ENCODE measurements at regions not wholly inside any gene's neighbourhood (a gene's known extent, or its start where the extent isn't known, plus 50 kb on each side); places are given as distances from the start of the nearest gene placed in this dataset.

GRCh38 chr13:97568850-97569249, 134.9 kb downstream of the RAP2A start:
- in situ Hi-C loops (cut with MboI) (no loop called here), intact Hi-C loops (cut with micrococcal nuclease; ENCODE audit: unreplicated experiment) (loop anchor here (5.0 kb wide), 1 partner anchor 132 kb away; no protein-coding TSS in a partner anchor)
- DNase-seq (ENCODE audit: low read depth, low spot score) (no peak), FAIRE-seq (no peak), ATAC-seq (no peak)
- 13% methylated on average over 1 of the region's 1 CpG for WGBS (ENCODE audit: insufficient coverage, insufficient replicate concordance, low lambda C conversion rate, missing lambda C conversion rate)
- Histone ChIP-seq H3K36me3 (ENCODE audit: control insufficient read depth in 2 of 2, insufficient read depth in 2 of 2, low read length in 1 of 2) (no peaks in the 10 kb centered on the region), H3K79me2 (ENCODE audit: control insufficient read depth, insufficient read depth, low read length) (no peaks in the 10 kb centered on the region), H3K9me3 (replicated peaks; ENCODE audit: control insufficient read depth, insufficient read depth, low read length) (no peaks in the 10 kb centered on the region), H3K9ac (ENCODE audit: control insufficient read depth, insufficient read depth, low read length) (no peak overlapping the region), H3K4me2 (ENCODE audit: control insufficient read depth, insufficient read depth) (no peak overlapping the region), H3K27me3 (replicated peaks in 1 of 2; ENCODE audit: control insufficient read depth in 2 of 2, insufficient read depth in 2 of 2, low read length in 1 of 2) (no peaks in the 10 kb centered on the region), H4K20me1 (ENCODE audit: control insufficient read depth, insufficient read depth) (no peaks in the 10 kb centered on the region), H3K27ac (ENCODE audit: control insufficient read depth, insufficient read depth) (no peak overlapping the region), H3K4me1 (ENCODE audit: control insufficient read depth, insufficient read depth, low read length) (no peaks in the 10 kb centered on the region), H3K4me3 (no peak overlapping the region), H2AFZ (ENCODE audit: control insufficient read depth, low read depth, low read length) (no peak overlapping the region)
- RAD21 ChIA-PET (ENCODE audit: unreplicated experiment) = interaction anchor here (1.1 to 1.9 kb wide), 2 partner anchors 133 to 136 kb away, joined by 6 to 10 read pairs; no protein-coding TSS in a partner anchor
- no peak for TF ChIP-seq NBN (IDR thresholded peaks at IDR 0.05)
- TF ChIP-seq NFXL1 (IDR thresholded peaks at IDR 0.05; ENCODE audit: borderline replicate concordance) = no peak
- POLR2A ChIA-PET = no interaction called here
- CTCF ChIA-PET = interaction anchor here (1.1 to 1.4 kb wide), 4 partner anchors 10 to 136 kb away, joined by 3 to 6 read pairs (median 4); no protein-coding TSS in a partner anchor
- SMC1A ChIA-PET (ENCODE audit: uncharacterized antibody, unreplicated experiment) = interaction anchor here (1.0 to 1.8 kb wide), 7 partner anchors 43 to 137 kb away, joined by 3 to 10 read pairs (median 4); no protein-coding TSS in a partner anchor
- BruUV-seq (replicated peaks) = no TSS peak

GRCh38 chr13:97569841-97570240, 135.9 kb downstream of the RAP2A start:
- H3K4me2 ChIP-seq (ENCODE audit: control insufficient read depth, insufficient read depth) = no peak overlapping the region
- ChIA-PET SMC1A (ENCODE audit: uncharacterized antibody, unreplicated experiment) (interaction anchor here (0.6 kb wide), 1 partner anchor 17 kb away, joined by 3 read pairs; no protein-coding TSS in a partner anchor), POLR2A (interaction anchor here (0.7 kb wide), 1 partner anchor 211 kb away, joined by 5 read pairs; no protein-coding TSS in a partner anchor), RAD21 (ENCODE audit: unreplicated experiment) (no interaction called here), CTCF (interaction anchor here (1.5 kb wide), 1 partner anchor 137 kb away, joined by 3 read pairs; no protein-coding TSS in a partner anchor)
- ATAC-seq = no peak
- H3K9me3 ChIP-seq (replicated peaks; ENCODE audit: control insufficient read depth, insufficient read depth, low read length) = no peaks in the 10 kb centered on the region
- no peak for FAIRE-seq
- H3K79me2 ChIP-seq (ENCODE audit: control insufficient read depth, insufficient read depth, low read length) = no peaks in the 10 kb centered on the region
- H3K36me3 ChIP-seq (ENCODE audit: control insufficient read depth in 2 of 2, insufficient read depth in 2 of 2, low read length in 1 of 2) = no peaks in the 10 kb centered on the region
- no peaks in the 10 kb centered on the region for H3K4me1 ChIP-seq (ENCODE audit: control insufficient read depth, insufficient read depth, low read length)
- H4K20me1 ChIP-seq (ENCODE audit: control insufficient read depth, insufficient read depth) = no peaks in the 10 kb centered on the region
- no peaks in the 10 kb centered on the region for H3K27me3 ChIP-seq (replicated peaks in 1 of 2; ENCODE audit: control insufficient read depth in 2 of 2, insufficient read depth in 2 of 2, low read length in 1 of 2)
- BruUV-seq (replicated peaks) = no TSS peak
- no peak overlapping the region for H2AFZ ChIP-seq (ENCODE audit: control insufficient read depth, low read depth, low read length)
- H3K4me3 ChIP-seq = no peak overlapping the region
- intact Hi-C loops (cut with micrococcal nuclease; ENCODE audit: unreplicated experiment) = loop anchor here (5.0 to 10.0 kb wide), 3 partner anchors 133 to 455 kb away; no protein-coding TSS in a partner anchor
- 79% methylated on average over 8 of the region's 8 CpGs for WGBS (ENCODE audit: insufficient coverage, insufficient replicate concordance, low lambda C conversion rate, missing lambda C conversion rate)
- H3K9ac ChIP-seq (ENCODE audit: control insufficient read depth, insufficient read depth, low read length) = no peak overlapping the region
- DNase-seq (ENCODE audit: low read depth, low spot score) = no peak
- H3K27ac ChIP-seq (ENCODE audit: control insufficient read depth, insufficient read depth) = no peak overlapping the region
- in situ Hi-C loops (cut with MboI) = no loop called here
- TF ChIP-seq NFYA (IDR thresholded peaks at IDR 0.05; ENCODE audit: borderline replicate concordance, low read depth, low read length) = no peak
- no peak for TF ChIP-seq REST (IDR thresholded peaks at IDR 0.05; ENCODE audit: low read depth, low read length)
- TF ChIP-seq POLR2A (IDR thresholded peaks at IDR 0.05; ENCODE audit: low read depth, low read length) = no peak
- no peak for TF ChIP-seq NR2C1 (IDR thresholded peaks at IDR 0.05)
- no peak for TF ChIP-seq TCF7 (IDR thresholded peaks at IDR 0.05; ENCODE audit: borderline replicate concordance)
- no peak for TF ChIP-seq GABPA (IDR thresholded peaks at IDR 0.05; ENCODE audit: low read depth)
- no peak for TF ChIP-seq SIX5 (IDR thresholded peaks at IDR 0.05; ENCODE audit: low read depth, low read length, severe bottlenecking)
- TF ChIP-seq CREB1 (IDR thresholded peaks at IDR 0.05; ENCODE audit: low read depth) = no peak
- TF ChIP-seq STAT1 (conservative IDR thresholded peaks at IDR 0.05) = no peak
- no peak for TF ChIP-seq E4F1 (IDR thresholded peaks at IDR 0.05; ENCODE audit: borderline replicate concordance, partially characterized antibody)
- TF ChIP-seq CHD4 (IDR thresholded peaks at IDR 0.05) = no peak

Data from GM12878 (cell line).